IPS DF 4.7 (cell line): ENCODE measurements at regions not wholly inside any gene's neighbourhood (a gene's known extent, or its start where the extent isn't known, plus 50 kb on each side); places are given as distances from the start of the nearest gene placed in this dataset.

ENCODE experiments used
- DNase-seq: peaks from one replicate; pipeline ENCODE4 v3.0.0-alpha.2; 2013; ENCODE audit warnings: low spot score; ENCODE audit errors: extremely low read depth

GRCh38 chr4:35087218-35087617, 1157.1 kb downstream of the ARAP2 start:
- no peak for DNase-seq

DNA sequence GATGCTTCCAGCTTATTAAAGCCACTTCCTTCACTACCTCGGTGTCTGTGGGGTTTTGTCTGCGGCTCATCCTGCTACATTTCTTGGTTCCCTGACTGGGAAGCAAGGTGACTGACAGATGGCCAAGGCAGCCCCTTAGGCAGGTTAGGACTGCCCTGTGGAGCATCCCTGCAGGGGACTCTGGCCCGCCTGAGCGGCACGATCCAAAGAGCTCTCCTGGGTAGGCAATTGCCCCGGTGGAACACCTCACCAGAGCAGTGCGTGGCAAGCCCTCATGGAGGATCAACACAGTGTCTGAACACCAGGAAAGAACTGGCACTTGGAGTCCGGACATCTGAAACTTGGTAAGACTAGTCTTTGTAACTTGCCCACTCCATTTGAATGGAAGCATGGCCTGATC, 1143.4 kb downstream of the ARAP2 start:
- DNase-seq = no peak

- no peak for DNase-seq
These were observed 1142.2 kb downstream of the ARAP2 start for GRCh38 chr4:35102066-35102465.

- DNase-seq = no peak
These were observed 1138.8 kb downstream of the ARAP2 start for GRCh38 chr4:35105486-35105885.

GRCh38 chr4:35106091-35106734, 1138.1 kb downstream of the ARAP2 start:
- no peak for DNase-seq

GRCh38 chr4:35124106-35124505, 1120.2 kb downstream of the ARAP2 start:
- no peak for DNase-seq

DNA sequence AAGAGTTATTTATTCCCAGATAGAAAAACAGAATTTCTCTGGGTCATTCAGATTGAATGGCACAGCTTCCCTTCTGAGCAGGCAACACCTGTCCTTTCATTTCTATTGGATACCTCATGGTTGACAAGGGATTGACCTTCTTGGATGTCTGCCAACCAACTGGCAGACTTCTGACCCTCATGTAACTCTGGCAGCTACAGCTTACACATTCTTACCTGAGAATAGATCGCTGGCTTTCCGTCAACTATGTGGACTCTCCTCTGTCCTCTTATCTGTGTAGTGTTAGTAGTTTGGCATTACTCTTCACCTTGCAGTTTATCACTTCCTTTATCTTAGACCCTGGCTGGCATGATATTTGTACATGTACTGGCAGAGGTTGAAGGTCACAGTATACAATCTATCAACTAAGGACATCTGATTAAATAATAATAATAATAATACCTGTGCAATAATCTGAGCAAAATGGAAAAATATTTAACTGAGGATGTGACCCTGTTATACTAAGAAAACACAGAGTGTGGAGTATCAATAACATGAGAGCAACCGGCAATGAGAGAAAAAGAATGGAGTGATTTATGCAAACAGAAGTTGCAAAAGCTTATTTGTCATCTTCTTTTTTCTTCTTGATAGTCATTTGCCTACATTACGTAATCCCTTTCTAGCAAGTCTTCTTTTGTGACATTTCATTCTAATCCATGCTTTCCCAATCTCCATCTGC, 1118.2 kb downstream of the ARAP2 start:
- DNase-seq = no peak

GRCh38 chr4:35138449-35138848, 1105.9 kb downstream of the ARAP2 start:
- no peak for DNase-seq

- DNase-seq = no peak
These were observed 1096.6 kb downstream of the ARAP2 start for GRCh38 chr4:35147761-35148160.

DNA sequence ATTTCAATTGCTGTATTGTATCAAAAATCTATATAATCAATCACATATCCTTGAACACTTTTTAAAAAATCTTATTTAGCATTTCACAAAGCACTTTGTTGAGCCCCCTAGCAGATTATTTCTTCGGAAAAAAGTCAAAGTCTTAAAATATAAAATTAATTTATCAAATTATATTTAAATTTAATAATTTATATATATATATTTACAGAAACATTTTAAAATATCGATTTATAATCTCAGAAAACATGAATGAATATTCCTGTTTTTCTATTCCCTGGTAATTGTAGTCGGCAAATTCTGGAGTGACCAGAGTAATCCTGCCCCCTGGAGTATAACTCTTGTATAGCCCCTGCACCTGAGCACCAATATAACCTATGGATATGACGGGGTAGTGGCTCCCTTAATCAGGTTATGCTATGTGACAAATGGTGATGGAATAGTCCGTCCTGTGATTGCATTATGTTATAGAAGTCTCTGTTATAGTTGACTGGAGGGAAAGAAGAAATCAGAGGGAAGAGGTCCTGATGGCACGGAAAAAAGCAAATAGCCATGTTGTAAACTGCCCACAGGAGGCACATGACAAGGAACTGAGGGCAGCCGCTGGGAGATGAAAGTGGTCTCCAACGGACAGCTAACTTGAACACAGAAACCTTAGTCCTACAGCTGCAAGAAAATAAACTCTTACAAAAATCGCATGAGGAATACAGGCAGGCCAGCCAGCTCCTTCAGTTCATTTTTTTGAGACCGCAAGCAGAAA, 1092.3 kb downstream of the ARAP2 start:
- peak; percentile 19 for DNase-seq

DNA sequence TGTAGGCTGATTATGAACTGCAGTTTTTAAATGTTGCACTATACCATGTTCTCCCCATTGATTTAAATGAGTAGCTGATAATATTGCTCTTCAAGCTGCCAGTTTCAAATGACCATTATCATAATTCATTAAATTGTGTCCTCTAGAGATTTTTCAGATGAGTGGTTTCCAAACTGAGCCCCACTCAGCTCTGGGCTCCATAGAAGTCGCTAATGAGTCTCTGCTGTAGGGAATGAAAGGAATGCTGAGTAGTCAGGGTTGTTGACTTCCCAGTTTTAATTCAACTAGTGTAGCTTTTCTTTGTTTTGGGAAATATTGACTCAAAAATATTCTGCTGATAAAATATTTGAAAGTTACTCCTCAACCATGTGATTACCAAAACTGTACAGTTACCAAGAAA, 1081.1 kb downstream of the ARAP2 start:
- DNase-seq = no peak

GRCh38 chr4:35164063-35164462, 1080.3 kb downstream of the ARAP2 start:
- no peak for DNase-seq

- DNase-seq = no peak
These were observed 1077.8 kb downstream of the ARAP2 start for GRCh38 chr4:35166466-35166865.

DNA sequence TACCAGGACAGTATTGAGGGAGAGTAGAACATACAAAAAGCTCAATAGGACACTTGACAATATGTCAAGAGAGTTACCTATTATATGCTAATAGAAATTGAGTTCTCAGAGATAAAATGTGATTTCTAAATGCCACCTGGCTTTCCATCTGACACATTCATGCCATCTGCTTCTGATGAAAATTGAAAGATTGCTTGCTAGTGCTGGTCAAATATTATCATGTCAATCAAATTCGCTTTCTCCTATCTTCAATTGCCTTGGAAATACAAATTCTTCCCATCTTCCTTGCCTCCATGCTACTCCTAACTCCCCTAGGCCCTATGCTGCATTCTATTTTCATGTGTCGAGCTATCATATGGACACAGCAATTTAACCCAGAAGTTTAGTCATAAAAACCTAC, 1076.9 kb downstream of the ARAP2 start:
- DNase-seq = no peak

- DNase-seq = no peak
These were observed 1068.8 kb downstream of the ARAP2 start for GRCh38 chr4:35175487-35175886.

DNA sequence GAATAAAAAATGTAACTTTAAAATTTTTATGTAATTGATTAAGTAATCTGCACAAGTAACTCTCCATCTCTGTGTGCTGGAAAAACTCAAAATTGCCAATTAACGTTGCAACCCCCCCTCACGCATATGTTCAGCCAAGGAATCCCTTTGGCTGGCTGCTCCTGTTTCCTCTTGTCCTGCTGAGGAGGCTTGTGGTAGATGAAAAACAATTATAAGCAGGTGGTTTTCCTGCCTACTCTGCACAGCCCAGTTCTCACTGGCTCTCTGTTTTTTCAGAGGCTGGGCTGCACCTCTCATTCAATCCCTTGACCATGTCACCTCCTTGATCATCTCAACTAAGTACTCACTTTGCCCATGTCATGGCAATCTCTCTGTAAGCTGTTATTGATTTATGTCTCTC, 1068.4 kb downstream of the ARAP2 start:
- DNase-seq = no peak

DNA sequence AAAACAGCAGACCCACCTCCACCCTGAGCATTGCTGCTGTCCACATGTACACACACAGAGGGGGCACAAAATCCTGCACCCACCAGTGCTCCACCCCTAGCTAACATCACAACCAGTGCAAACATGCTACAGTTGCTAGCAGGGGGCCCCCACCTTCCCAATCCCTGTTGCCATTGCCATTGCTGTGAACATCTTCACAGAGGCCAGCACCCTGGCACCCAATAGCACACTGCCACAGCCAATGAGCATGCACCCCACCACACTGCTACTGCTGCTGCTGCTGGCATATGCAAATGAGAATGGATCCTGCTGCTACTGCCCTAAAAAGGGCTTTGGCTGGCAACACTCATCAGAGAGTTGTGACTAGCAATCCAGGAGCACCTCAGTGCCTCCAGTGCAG, 1061.9 kb downstream of the ARAP2 start:
- DNase-seq = no peak

GRCh38 chr4:35189988-35190613, 1054.2 kb downstream of the ARAP2 start:
- DNase-seq = no peak

DNA sequence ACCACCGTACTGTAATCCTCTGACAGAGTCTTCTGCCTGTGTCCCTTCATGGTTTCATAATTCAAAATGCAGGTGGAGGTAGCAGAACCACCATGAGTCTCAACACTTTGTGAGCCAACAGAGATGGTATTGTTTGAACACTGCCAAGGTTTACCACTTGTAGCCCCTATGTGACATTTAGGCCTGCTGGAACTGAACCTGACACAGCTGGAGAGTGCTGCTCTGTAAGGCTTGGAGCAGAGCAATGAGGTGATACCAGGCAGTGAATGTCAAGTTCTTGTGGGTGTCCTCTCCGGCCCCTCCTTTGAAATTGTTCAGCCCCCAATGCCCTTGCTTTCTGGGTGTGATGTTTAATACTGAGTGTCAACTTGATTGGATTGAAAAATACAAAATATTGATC, 1042.9 kb downstream of the ARAP2 start:
- no peak for DNase-seq

DNA sequence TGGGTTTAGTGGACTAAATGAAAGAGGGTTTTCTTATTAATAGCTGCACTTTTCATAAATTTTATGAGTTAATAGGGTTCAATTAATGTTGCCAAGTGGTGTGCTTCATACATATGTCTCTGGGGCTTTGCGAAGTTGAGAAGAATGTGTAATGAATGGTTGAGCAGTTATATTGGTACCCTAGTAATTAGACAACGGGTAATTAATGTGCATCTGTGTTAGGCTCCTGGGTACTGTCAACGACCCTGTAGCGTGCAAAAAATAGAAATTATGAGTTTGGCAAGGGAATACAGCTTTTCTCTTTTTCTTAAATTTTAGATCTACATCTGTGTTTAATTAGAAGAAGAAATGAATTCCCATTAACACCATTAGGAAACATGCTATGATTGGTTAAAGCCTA, 1027.7 kb downstream of the ARAP2 start:
- DNase-seq = no peak

GRCh38 chr4:35217331-35217730, 1027.0 kb downstream of the ARAP2 start:
- DNase-seq = no peak

DNA sequence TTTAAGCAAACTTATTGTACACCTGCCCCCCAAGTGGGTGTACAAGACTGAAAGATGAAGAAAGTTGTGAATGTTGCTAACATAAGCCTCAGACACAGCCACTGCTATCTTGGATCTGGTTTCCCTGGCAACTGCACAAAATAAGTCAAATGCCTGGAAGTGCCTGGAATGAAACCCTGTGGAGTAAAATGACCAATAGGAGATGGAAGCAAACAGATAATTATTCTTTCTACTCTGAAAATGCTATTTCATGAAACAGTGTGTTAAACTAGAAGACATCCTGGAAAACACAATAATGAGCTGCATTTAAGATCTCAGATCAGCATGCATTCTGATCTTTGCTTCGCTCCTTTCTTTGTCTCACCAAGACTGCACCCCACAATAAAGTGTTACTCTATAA, 1016.0 kb downstream of the ARAP2 start:
- DNase-seq = no peak
